ENCODE measurements at regions not wholly inside any gene's neighbourhood (a gene's known extent, or its start where the extent isn't known, plus 50 kb on each side); places are given as distances from the start of the nearest gene placed in this dataset.

DNA sequence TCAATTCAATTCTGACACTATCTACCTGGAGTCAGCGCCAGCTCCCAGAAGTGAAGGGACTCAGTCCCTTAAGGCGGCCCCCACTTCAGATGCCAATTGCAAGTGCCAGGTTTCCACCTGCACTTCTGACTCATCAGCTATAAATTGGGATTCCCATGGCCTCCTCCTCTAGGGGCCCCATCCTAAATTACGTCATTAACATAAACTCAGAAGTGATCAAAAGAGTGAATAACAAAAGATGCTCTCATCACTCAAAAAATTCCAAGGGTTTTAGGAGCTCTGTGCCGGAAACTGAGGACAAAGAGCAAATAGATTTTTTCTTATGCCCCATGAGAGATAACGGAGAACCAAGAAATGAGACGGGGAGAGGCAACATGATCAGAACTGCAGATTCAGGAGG is 148.6 kb upstream of the IRX6 start:
- TF ChIP-seq POLR2A (IDR thresholded peaks at IDR 0.05) (no peak), CTCF (IDR thresholded peaks at IDR 0.05) (no peak)

All from testis (tissue), 2 donors.